ENCODE measurements at regions not wholly inside any gene's neighbourhood (a gene's known extent, or its start where the extent isn't known, plus 50 kb on each side); places are given as distances from the start of the nearest gene placed in this dataset.

DNA sequence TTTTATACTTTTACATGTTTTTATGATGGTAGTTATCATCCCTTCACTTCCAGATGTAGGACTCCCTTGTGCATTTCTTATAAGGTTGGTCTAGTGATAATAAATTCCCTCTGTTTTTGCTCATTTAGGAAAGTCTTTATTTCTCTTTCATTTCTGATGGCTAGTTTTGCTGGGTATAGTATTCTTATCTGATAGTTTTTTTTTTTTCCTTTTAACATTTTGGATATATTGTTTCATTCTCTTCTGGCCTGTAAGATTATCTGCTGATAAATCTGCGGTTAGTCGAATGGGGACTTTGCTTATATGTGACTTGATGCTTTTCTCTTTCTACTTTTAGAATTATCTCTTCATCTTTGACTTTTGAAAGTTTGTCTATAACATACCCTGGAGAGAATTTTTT lies 153.1 kb upstream of the MPHOSPH6 start:
- Histone ChIP-seq H3K4me1 (replicated peaks; ENCODE audit: insufficient read depth) (no peaks in the 10 kb centered on the region), H3K27ac (no peak overlapping the region), H3K4me2 (no peak overlapping the region), H4K20me1 (ENCODE audit: insufficient read depth) (no peaks in the 10 kb centered on the region; the same call in 1 of the 2 replicates), H3K36me3 (ENCODE audit: low read depth) (no peaks in the 10 kb centered on the region), H3K9me2 (ENCODE audit: insufficient read depth) (no peaks in the 10 kb centered on the region), H3K27me3 (ENCODE audit: insufficient read depth, low read depth) (no peaks in the 10 kb centered on the region), H2AFZ (no peak overlapping the region), H3K9me3 (ENCODE audit: insufficient read depth, low read depth) (no peaks in the 10 kb centered on the region), H3F3A (ENCODE audit: insufficient read depth, low read depth) (no peaks in the 10 kb centered on the region), H3K79me2 (ENCODE audit: low read depth) (no peaks in the 10 kb centered on the region), H3K4me3 (no peak overlapping the region)
- intact Hi-C loops (cut with micrococcal nuclease; ENCODE audit: unreplicated experiment), result no loop called here
- no TSS peak for BruUV-seq (replicated peaks)
- ChIA-PET CTCF (no interaction called here), POLR2A (ENCODE audit: unreplicated experiment) (no interaction called here)
- DNase-seq, result no peak
- no peak for TF ChIP-seq EZH2 (IDR thresholded peaks at IDR 0.05; ENCODE audit: low read depth)

DNA sequence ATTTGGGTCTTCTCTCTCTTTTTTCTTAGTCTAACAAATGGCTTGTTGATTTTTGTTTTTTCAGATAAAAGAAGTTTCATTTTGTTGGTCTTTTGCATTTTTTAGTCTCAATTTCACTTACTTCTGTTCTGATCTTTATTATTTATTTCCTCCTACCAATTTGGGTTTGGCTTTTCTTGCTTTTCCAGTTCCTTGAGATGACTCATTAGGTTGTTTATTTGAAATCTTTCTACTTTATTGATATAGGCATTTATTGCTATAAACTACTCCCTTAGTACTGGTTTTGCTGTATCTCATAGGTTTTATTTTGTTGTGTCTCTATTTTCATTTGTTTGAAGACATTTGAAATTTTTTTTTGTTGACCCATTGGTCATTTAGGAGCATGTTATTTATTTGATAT lies 152.2 kb upstream of the MPHOSPH6 start:
- H3F3A ChIP-seq (ENCODE audit: insufficient read depth, low read depth), result no peaks in the 10 kb centered on the region
- H3K4me3 ChIP-seq, result no peak overlapping the region
- H2AFZ ChIP-seq, result no peak overlapping the region
- DNase-seq, result no peak
- no peak overlapping the region for H3K27ac ChIP-seq
- H3K4me2 ChIP-seq, result no peak overlapping the region
- ChIA-PET POLR2A (ENCODE audit: unreplicated experiment) (no interaction called here), CTCF (no interaction called here)
- TF ChIP-seq CTCF (conservative IDR thresholded peaks at IDR 0.05) (no peak), EZH2 (IDR thresholded peaks at IDR 0.05; ENCODE audit: low read depth) (no peak)
- BruUV-seq (replicated peaks), result no TSS peak
- intact Hi-C loops (cut with micrococcal nuclease; ENCODE audit: unreplicated experiment), result no loop called here
- no peaks in the 10 kb centered on the region for H3K4me1 ChIP-seq (replicated peaks; ENCODE audit: insufficient read depth)
- no peaks in the 10 kb centered on the region for H3K9me2 ChIP-seq (ENCODE audit: insufficient read depth)
- H4K20me1 ChIP-seq (ENCODE audit: insufficient read depth), result no peaks in the 10 kb centered on the region; the same call in 1 of the 2 replicates
- H3K36me3 ChIP-seq (ENCODE audit: low read depth), result no peaks in the 10 kb centered on the region
- no peaks in the 10 kb centered on the region for H3K9me3 ChIP-seq (ENCODE audit: insufficient read depth, low read depth)
- no peaks in the 10 kb centered on the region for H3K79me2 ChIP-seq (ENCODE audit: low read depth)
- H3K27me3 ChIP-seq (ENCODE audit: insufficient read depth, low read depth), result no peaks in the 10 kb centered on the region

DNA sequence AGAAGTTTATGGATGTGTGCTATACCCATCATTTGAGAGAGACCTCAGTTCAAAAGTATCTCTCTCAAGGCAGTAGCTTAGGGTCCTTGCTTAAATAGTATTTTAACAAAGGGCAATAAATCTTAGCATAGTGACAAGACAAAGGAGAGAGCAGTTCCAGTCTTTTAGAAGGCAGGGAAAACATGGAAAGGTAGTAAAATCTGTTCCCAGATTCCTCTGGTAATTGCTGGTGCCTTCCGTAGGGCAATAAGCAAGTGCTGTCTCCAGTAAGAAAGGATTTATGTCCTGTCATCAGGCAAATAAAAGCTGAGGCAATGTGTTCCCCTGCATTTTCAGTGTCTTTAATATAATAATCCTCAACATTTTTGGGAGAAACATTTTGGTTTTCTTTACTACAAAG lies 149.0 kb upstream of the MPHOSPH6 start:
- Histone ChIP-seq H3K4me2 (no peak overlapping the region), H2AFZ (no peak overlapping the region), H3K36me3 (ENCODE audit: low read depth) (no peaks in the 10 kb centered on the region), H4K20me1 (ENCODE audit: insufficient read depth) (no peaks in the 10 kb centered on the region; the same call in 1 of the 2 replicates), H3K27me3 (ENCODE audit: insufficient read depth, low read depth) (no peaks in the 10 kb centered on the region), H3K9me2 (ENCODE audit: insufficient read depth) (no peaks in the 10 kb centered on the region), H3F3A (ENCODE audit: insufficient read depth, low read depth) (no peaks in the 10 kb centered on the region), H3K9me3 (ENCODE audit: insufficient read depth, low read depth) (no peaks in the 10 kb centered on the region), H3K79me2 (ENCODE audit: low read depth) (no peaks in the 10 kb centered on the region), H3K4me3 (no peak overlapping the region), H3K27ac (no peak overlapping the region), H3K4me1 (replicated peaks; ENCODE audit: insufficient read depth) (no peaks in the 10 kb centered on the region)
- ChIA-PET CTCF (no interaction called here), POLR2A (ENCODE audit: unreplicated experiment) (no interaction called here)
- DNase-seq, result no peak
- BruUV-seq (replicated peaks), result no TSS peak
- intact Hi-C loops (cut with micrococcal nuclease; ENCODE audit: unreplicated experiment), result no loop called here
- TF ChIP-seq EZH2 (IDR thresholded peaks at IDR 0.05; ENCODE audit: low read depth) (no peak), CTCF (conservative IDR thresholded peaks at IDR 0.05) (no peak)

DNA sequence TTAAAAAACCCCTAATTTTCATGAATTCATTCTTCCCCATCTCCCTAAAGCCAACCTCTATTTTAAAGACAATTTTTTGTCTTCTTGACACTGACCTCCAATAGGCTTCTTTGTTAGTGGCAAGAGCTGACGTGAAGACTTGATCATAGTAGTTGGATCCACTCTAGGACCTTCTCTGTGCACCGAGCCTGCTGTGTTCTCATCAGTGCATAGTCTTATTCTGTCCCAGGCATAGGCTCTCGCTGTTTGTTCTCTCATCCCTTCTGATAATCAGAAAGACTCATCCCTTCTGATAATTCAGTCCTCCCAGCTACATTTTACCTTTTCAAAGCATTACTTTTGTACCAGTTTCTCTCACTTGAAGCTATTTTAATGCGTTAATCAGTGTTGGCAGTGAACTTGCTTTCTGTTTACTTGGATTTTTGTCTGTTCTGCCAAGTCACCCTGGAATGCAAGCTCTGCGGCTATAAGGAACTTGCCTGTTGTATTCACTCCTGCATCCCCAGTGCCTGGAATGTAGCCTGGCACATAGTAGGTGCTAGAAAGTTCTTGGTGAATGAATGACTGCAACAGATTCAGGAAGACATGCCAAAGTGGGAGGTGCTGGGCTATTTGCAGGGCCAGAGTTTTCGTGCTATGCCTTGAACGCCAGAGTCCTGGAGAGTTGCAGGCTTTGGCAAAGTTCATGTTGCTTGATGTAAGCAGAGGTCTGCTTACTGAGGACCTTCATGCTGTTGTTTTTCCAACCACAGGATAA lies 147.6 kb upstream of the MPHOSPH6 start:
- no TSS peak for BruUV-seq (replicated peaks)
- no peak for TF ChIP-seq EZH2 (IDR thresholded peaks at IDR 0.05; ENCODE audit: low read depth)
- TF ChIP-seq CTCF (conservative IDR thresholded peaks at IDR 0.05), result no peak
- Histone ChIP-seq H3K9me2 (ENCODE audit: insufficient read depth) (no peaks in the 10 kb centered on the region), H3K4me2 (no peak overlapping the region), H4K20me1 (ENCODE audit: insufficient read depth) (no peaks in the 10 kb centered on the region; the same call in 1 of the 2 replicates), H2AFZ (no peak overlapping the region), H3K27ac (no peak overlapping the region), H3K27me3 (ENCODE audit: insufficient read depth, low read depth) (no peaks in the 10 kb centered on the region), H3K79me2 (ENCODE audit: low read depth) (no peaks in the 10 kb centered on the region), H3K4me3 (no peak overlapping the region), H3F3A (ENCODE audit: insufficient read depth, low read depth) (no peaks in the 10 kb centered on the region), H3K9me3 (ENCODE audit: insufficient read depth, low read depth) (no peaks in the 10 kb centered on the region), H3K4me1 (replicated peaks; ENCODE audit: insufficient read depth) (no peaks in the 10 kb centered on the region), H3K36me3 (ENCODE audit: low read depth) (no peaks in the 10 kb centered on the region)
- intact Hi-C loops (cut with micrococcal nuclease; ENCODE audit: unreplicated experiment), result no loop called here
- DNase-seq, result no peak
- CTCF ChIA-PET, result no interaction called here
- POLR2A ChIA-PET (ENCODE audit: unreplicated experiment), result no interaction called here

All from PC-9 (cell line).